GM20000 (cell line): ENCODE measurements at regions not wholly inside any gene's neighbourhood (a gene's known extent, or its start where the extent isn't known, plus 50 kb on each side); places are given as distances from the start of the nearest gene placed in this dataset.

Experiments
- DNase-seq: peaks from one replicate; pipeline ENCODE4 v3.0.0; 2012; ENCODE audit warnings: low spot score
- TF ChIP-seq, protein P1 (sequence below): IDR thresholded peaks from 2 replicates; pipeline ENCODE4 v1.5.1; 2012; ENCODE audit warnings: mild to moderate bottlenecking, control low read depth; ENCODE audit errors: extremely low read depth, missing control alignments

DNA sequence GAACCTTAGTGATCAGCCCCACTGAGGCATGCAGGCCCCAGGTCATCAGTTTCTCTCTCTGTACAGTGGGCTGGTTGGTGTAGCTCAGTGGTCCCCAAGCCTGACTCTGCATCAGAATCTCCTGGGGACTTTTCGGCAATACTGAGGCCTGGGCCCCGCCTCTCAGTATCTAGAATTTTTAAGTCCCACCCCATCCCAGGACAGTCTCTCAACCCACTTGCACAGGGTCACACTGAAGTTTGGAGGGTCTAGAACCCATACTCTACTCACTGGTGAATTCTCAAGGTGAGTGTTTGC is 216.4 kb downstream of the MATN1 start:
- no peak for DNase-seq
- TF ChIP-seq, protein P1, sequence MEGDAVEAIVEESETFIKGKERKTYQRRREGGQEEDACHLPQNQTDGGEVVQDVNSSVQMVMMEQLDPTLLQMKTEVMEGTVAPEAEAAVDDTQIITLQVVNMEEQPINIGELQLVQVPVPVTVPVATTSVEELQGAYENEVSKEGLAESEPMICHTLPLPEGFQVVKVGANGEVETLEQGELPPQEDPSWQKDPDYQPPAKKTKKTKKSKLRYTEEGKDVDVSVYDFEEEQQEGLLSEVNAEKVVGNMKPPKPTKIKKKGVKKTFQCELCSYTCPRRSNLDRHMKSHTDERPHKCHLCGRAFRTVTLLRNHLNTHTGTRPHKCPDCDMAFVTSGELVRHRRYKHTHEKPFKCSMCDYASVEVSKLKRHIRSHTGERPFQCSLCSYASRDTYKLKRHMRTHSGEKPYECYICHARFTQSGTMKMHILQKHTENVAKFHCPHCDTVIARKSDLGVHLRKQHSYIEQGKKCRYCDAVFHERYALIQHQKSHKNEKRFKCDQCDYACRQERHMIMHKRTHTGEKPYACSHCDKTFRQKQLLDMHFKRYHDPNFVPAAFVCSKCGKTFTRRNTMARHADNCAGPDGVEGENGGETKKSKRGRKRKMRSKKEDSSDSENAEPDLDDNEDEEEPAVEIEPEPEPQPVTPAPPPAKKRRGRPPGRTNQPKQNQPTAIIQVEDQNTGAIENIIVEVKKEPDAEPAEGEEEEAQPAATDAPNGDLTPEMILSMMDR: no peak

DNA sequence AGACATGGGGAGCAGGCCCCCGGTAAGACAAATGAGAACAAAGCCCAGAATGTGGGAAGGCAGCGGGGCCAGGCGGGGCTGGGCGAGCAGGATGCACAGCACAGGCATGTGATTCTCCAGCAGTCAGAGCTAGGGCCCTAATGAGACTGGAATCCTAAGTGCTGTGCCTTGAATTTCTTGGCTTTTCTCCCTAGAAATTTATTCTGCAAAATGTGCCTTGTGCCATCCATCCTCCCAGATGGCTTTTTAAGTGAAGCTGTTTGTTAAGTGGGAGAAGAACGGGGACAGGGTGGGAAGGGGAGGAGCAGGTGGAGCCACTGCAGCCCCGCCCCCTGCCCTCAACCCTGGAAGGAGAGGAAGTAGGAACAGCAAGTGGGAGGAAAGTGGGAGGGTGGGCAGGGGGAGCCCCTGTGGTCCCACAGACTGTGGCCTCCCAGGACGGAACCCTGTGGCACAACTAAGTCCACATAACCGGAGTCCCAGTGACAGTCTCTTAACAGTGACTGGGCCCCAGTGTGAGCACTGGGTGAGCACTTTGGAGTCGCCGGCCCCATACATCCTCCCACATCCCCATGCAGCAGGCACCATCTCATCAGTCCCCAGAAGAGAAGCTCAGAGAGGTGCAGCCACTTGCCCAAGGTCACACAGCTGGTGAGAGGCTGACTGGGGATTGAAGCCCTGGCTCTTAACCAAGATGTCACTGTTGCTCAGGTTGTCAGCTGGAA is 216.9 kb downstream of the MATN1 start:
- TF ChIP-seq, protein P1: no peak
- no peak for DNase-seq

DNA sequence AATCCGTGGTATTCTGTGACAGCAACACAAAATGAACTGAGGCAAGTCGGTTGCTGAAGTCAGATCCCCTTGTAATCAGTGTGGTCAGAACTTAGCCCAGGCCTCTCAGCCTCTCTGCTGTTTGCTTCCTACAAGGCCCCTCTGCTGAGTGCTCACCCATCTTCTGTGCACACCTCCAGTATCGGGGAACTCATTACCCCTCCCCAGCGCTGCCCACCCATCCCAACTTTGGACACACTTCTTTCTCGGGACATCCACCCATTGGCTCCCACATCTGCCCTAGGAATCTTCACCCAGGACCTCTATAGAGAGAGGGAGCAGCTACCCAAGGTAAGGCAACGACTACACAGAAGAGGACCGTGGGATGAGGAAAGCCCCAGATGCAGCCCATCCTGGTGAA is 217.5 kb downstream of the MATN1 start:
- TF ChIP-seq, protein P1: no peak
- no peak for DNase-seq

DNA sequence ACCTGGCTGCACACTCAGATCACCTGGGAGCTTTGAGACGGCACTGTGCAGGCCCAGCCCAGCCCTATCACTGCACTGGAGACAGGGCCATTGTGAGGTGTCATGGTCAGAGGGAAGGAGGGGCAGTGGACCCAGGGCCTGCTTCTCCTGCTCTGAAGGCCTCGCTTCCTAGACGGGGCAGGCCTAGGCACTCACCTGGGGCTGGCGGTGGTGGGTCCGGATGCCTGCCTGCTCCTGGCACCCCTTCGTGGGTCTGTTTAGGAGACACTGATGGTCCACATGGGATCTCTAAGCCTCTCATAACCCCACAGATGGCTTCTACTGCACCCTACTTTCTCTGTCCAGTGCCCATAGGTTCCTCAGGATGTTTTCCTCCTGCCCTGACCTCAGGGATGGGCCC is 230.9 kb downstream of the MATN1 start:
- no peak for DNase-seq
- TF ChIP-seq, protein P1: no peak

DNA sequence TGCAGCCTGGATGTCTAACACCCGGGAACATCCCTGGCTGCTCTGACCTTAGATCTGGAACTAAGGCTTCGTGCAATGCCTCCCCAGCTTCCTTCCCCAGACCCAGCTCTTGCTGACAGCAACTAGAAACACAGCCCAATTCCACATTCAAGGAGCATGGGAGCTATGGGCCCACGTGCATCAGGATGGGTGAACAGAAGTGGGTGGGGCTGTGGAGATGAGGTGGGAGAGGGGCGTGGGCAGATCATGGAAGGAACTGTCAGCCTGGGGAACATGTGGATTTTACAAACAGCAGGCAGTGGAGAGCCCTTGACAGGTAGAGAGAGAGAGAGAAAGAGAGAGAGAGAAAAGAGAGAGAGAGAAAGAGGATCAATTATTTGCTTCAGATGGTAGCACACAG is 231.6 kb downstream of the MATN1 start:
- TF ChIP-seq, protein P1: no peak
- no peak for DNase-seq

DNA sequence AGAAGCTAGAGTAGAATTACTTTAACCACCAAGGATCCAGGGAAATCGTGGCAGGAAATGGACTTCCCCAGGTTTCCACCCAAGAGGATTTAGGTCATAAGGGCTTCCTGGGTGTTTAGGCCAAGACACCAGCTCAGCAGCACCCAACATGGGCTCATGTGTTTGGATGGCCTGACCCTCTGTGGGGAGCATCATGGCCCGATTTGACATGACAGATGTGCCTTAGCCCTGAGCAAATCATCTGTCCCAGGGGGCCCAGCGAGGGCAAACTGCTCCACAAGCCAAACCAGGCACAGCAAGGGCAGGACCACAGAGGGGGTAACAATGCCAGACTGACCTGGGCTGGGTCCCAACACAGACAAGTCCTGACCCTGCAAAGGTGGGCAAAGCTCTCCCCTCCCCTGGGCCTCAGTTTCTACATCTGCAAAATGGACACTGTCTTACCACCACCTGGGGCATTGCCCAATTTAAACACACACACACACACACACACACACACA is 232.8 kb downstream of the MATN1 start:
- TF ChIP-seq, protein P1: no peak
- no peak for DNase-seq

DNA sequence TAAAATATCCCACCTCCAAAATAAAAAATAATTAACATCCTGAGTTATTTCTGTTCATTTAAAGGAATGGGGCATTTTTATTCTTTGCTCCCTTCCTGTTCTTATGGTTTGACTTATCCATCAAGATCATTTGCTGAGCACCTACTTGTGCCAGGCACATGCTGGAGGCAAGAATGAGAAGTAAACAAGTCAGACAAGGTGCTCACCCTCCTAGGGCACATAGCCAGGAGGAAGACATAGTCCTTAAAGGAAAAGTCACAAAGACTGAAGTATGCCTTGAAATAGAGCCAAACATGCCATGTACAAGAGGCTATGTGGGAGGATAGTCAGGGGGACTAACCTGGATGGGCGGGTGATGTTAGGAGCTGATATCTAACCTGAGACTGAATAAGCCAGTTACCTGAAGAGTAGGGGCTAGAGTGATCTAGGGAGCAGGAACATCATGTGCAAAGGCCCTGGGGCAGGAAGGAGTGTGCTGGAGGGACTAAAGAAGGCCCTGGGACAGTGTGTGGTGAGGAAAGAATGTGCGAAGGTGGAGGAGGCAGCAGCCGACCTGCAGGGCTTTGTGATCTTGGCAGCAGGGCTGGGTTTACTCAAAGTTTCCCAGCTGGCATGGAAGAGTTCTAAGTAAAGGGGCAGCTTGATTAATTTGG is 233.5 kb downstream of the MATN1 start:
- TF ChIP-seq, protein P1: no peak
- no peak for DNase-seq
